Neural cell (in vitro differentiated cells): ENCODE measurements at regions not wholly inside any gene's neighbourhood (a gene's known extent, or its start where the extent isn't known, plus 50 kb on each side); places are given as distances from the start of the nearest gene placed in this dataset.

Experiments
- H2AFZ ChIP-seq: fragments of 200-600, 300-800 bp; sonication (generic), shearing (Covaris generic); 2 replicates; pipeline ENCODE4 v1.6.0; 2014; ENCODE audit warnings: low read depth, mild to moderate bottlenecking, antibody characterized with exemption, low read length, moderate library complexity
- H3F3A ChIP-seq: fragments of 200-600 bp; shearing (Covaris generic); 2 replicates; pipeline ENCODE4 v1.6.1; 2016; ENCODE audit warnings: mild to moderate bottlenecking, moderate library complexity, mixed read lengths, antibody characterized with exemption, low read length; ENCODE audit not compliant: insufficient read depth, poor library complexity, severe bottlenecking
- H3K27ac ChIP-seq: fragments of 200-600, 300-800 bp; sonication (generic), shearing (Covaris generic); 2 replicates; pipeline ENCODE4 v1.5.1; 2014; ENCODE audit warnings: mild to moderate bottlenecking, low read length, moderate library complexity
- H3K27me3 ChIP-seq: fragments of 300-800, 200-600 bp; sonication (generic), shearing (Covaris generic); 2 replicates; pipeline ENCODE4 v1.6.0; 2014; ENCODE audit warnings: mild to moderate bottlenecking, low read depth, low read length, moderate library complexity; ENCODE audit not compliant: insufficient read depth
- H3K36me3 ChIP-seq: fragments of 300-800, 200-600 bp; sonication (generic), shearing (Covaris generic); 2 replicates; pipeline ENCODE4 v1.5.1; 2014; ENCODE audit warnings: mild to moderate bottlenecking, antibody characterized with exemption, low read length, moderate library complexity; ENCODE audit not compliant: insufficient read depth
- H3K4me2 ChIP-seq: fragments of 300-800, 200-600 bp; sonication (generic), shearing (Covaris generic); 2 replicates; pipeline ENCODE4 v1.6.0; 2014; ENCODE audit warnings: mild to moderate bottlenecking, low read length
- H3K4me3 ChIP-seq: fragments of 300-800, 200-600 bp; sonication (generic), shearing (Covaris generic); 2 replicates; pipeline ENCODE4 v1.5.1; 2014; ENCODE audit warnings: mild to moderate bottlenecking, low read length, moderate library complexity
- H3K79me2 ChIP-seq: fragments of 200-600 bp; shearing (Covaris generic); replicated peaks from 2 replicates; pipeline ENCODE4 v1.6.0; 2014; ENCODE audit warnings: mild to moderate bottlenecking, low read length, moderate library complexity; ENCODE audit not compliant: insufficient read depth
- H3K9ac ChIP-seq: fragments of 300-800, 200-600 bp; sonication (generic), shearing (Covaris generic); 2 replicates; pipeline ENCODE4 v1.6.1; 2016; ENCODE audit warnings: mild to moderate bottlenecking, low read length, mixed read lengths
- H3K9me2 ChIP-seq: fragments of 200-600 bp; shearing (Covaris generic); 2 replicates; pipeline ENCODE4 v1.6.1; 2016; ENCODE audit warnings: mild to moderate bottlenecking, low read length, mixed read lengths; ENCODE audit not compliant: insufficient read depth
- H3K9me3 ChIP-seq: fragments of 200-600, 300-800 bp; sonication (generic), shearing (Covaris generic); 2 replicates; pipeline ENCODE4 v1.6.1; 2016; ENCODE audit warnings: mild to moderate bottlenecking, mixed run types, low read length, moderate library complexity, mixed read lengths
- H4K20me1 ChIP-seq: fragments of 200-600 bp; shearing (Covaris generic); 2 replicates; pipeline ENCODE4 v1.6.1; 2016; ENCODE audit warnings: mild to moderate bottlenecking, mixed run types; ENCODE audit not compliant: insufficient read depth
- EP300 ChIP-seq: fragments of 450-650 bp; conservative IDR thresholded peaks from 2 replicates; pipeline ENCODE4 v1.6.1; 2014; ENCODE audit warnings: antibody characterized with exemption, mild to moderate bottlenecking, moderate library complexity; ENCODE audit not compliant: poor library complexity, severe bottlenecking
- EZH2 ChIP-seq: fragments of 200-600, 300-800 bp; shearing (Covaris generic), sonication (generic); IDR thresholded peaks from 2 replicates; pipeline ENCODE4 v1.6.1; 2014; ENCODE audit warnings: antibody characterized with exemption, low read length, borderline replicate concordance, mild to moderate bottlenecking; ENCODE audit not compliant: insufficient read depth, poor library complexity, severe bottlenecking
- MXI1 ChIP-seq: fragments of 450-650 bp; conservative IDR thresholded peaks from 2 replicates; pipeline ENCODE4 v1.6.1; 2014; ENCODE audit warnings: antibody characterized with exemption, mild to moderate bottlenecking; ENCODE audit not compliant: poor library complexity, severe bottlenecking
- POLR2AphosphoS5 ChIP-seq: IDR thresholded peaks from 2 replicates; pipeline ENCODE4 v1.6.1; 2012
- RAD21 ChIP-seq: fragments of 450-650 bp; conservative IDR thresholded peaks from 2 replicates; pipeline ENCODE4 v1.6.1; 2014; ENCODE audit warnings: antibody characterized with exemption, mild to moderate bottlenecking, moderate library complexity
- SMC3 ChIP-seq: fragments of 450-650 bp; conservative IDR thresholded peaks from 2 replicates; pipeline ENCODE4 v1.6.1; 2014; ENCODE audit warnings: antibody characterized with exemption, mild to moderate bottlenecking, moderate library complexity; ENCODE audit not compliant: poor library complexity
- TAF1 ChIP-seq: IDR thresholded peaks from 2 replicates; pipeline ENCODE4 v1.6.1; 2012; ENCODE audit warnings: low read depth
- TF ChIP-seq, protein P1 (sequence below): IDR thresholded peaks from 2 replicates; pipeline ENCODE4 v1.6.1; 2012; ENCODE audit warnings: borderline replicate concordance
- TF ChIP-seq, protein P2 (sequence below): fragments of 450-650 bp; IDR thresholded peaks from 2 replicates; pipeline ENCODE4 v1.5.1; 2014; ENCODE audit warnings: antibody characterized with exemption, mild to moderate bottlenecking, moderate library complexity; ENCODE audit not compliant: poor library complexity, severe bottlenecking

DNA sequence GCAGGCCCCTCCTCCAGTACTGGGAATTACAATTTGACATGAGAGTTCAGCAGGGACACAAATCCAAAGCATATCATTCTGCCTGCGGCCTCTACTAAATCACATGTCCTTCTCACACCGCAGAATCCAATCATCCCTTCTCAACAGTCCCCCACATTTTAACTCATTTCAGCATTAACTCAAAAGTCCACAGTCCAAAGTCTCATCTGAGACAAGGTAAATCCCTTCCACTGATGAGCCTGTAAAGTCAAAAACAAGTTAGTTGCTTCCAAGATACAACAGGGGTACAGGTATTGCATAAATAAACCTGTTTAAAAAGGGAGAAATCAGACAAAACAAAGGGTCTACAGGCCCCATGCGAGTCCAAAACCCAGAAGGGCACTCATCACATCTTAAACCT is 64.0 kb downstream of the EBNA1BP2 start:
- H4K20me1 ChIP-seq: no peaks in the 10 kb centered on the region
- no peak overlapping the region for H3K4me3 ChIP-seq
- H3K27me3 ChIP-seq: no peaks in the 10 kb centered on the region
- H3K27ac ChIP-seq: no peak overlapping the region
- no peaks in the 10 kb centered on the region for H3K36me3 ChIP-seq
- no peak overlapping the region for H2AFZ ChIP-seq
- H3K9me3 ChIP-seq: no peaks in the 10 kb centered on the region
- no peak overlapping the region for H3K9ac ChIP-seq
- TF ChIP-seq EZH2 (no peak), MXI1 (no peak), TAF1 (no peak)
- H3F3A ChIP-seq: no peaks in the 10 kb centered on the region
- H3K9me2 ChIP-seq: no peaks in the 10 kb centered on the region
- H3K79me2 ChIP-seq: no peaks in the 10 kb centered on the region
- H3K4me2 ChIP-seq: no peak overlapping the region

DNA sequence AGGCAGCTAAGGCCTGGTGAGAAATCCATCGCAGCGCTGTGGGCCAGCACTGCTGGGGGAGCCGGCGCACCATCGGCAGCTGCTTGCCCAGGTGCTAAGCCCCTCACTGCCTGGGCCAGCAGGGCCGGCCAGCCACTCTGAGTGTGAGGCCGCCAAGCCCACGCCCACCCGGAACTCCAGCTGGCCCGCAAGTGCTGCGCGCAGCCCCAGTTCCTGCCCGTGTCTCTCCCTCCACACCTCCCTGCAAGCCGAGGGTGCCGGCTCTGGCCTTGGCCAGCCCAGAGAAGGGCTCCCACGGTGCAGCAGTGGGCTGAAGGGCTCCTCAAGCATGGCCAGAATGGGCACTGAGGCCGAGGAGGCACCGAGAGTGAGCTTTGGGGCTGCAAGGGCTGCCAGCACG is 64.4 kb downstream of the EBNA1BP2 start:
- Histone ChIP-seq H3K79me2 (no peaks in the 10 kb centered on the region), H4K20me1 (no peaks in the 10 kb centered on the region), H3K36me3 (no peaks in the 10 kb centered on the region), H3K9me3 (no peaks in the 10 kb centered on the region), H3K27me3 (no peaks in the 10 kb centered on the region), H3F3A (no peaks in the 10 kb centered on the region), H2AFZ (no peak overlapping the region), H3K9me2 (no peaks in the 10 kb centered on the region), H3K9ac (no peak overlapping the region), H3K4me2 (no peak overlapping the region), H3K4me3 (no peak overlapping the region), H3K27ac (no peak overlapping the region)
- TF ChIP-seq POLR2AphosphoS5: no peak
- TF ChIP-seq, protein P1, sequence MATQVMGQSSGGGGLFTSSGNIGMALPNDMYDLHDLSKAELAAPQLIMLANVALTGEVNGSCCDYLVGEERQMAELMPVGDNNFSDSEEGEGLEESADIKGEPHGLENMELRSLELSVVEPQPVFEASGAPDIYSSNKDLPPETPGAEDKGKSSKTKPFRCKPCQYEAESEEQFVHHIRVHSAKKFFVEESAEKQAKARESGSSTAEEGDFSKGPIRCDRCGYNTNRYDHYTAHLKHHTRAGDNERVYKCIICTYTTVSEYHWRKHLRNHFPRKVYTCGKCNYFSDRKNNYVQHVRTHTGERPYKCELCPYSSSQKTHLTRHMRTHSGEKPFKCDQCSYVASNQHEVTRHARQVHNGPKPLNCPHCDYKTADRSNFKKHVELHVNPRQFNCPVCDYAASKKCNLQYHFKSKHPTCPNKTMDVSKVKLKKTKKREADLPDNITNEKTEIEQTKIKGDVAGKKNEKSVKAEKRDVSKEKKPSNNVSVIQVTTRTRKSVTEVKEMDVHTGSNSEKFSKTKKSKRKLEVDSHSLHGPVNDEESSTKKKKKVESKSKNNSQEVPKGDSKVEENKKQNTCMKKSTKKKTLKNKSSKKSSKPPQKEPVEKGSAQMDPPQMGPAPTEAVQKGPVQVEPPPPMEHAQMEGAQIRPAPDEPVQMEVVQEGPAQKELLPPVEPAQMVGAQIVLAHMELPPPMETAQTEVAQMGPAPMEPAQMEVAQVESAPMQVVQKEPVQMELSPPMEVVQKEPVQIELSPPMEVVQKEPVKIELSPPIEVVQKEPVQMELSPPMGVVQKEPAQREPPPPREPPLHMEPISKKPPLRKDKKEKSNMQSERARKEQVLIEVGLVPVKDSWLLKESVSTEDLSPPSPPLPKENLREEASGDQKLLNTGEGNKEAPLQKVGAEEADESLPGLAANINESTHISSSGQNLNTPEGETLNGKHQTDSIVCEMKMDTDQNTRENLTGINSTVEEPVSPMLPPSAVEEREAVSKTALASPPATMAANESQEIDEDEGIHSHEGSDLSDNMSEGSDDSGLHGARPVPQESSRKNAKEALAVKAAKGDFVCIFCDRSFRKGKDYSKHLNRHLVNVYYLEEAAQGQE: no peak
- TF ChIP-seq, protein P2, sequence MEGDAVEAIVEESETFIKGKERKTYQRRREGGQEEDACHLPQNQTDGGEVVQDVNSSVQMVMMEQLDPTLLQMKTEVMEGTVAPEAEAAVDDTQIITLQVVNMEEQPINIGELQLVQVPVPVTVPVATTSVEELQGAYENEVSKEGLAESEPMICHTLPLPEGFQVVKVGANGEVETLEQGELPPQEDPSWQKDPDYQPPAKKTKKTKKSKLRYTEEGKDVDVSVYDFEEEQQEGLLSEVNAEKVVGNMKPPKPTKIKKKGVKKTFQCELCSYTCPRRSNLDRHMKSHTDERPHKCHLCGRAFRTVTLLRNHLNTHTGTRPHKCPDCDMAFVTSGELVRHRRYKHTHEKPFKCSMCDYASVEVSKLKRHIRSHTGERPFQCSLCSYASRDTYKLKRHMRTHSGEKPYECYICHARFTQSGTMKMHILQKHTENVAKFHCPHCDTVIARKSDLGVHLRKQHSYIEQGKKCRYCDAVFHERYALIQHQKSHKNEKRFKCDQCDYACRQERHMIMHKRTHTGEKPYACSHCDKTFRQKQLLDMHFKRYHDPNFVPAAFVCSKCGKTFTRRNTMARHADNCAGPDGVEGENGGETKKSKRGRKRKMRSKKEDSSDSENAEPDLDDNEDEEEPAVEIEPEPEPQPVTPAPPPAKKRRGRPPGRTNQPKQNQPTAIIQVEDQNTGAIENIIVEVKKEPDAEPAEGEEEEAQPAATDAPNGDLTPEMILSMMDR: no peak
- no peak for TF ChIP-seq RAD21
- TF ChIP-seq TAF1: no peak
- TF ChIP-seq EZH2: no peak
- no peak for TF ChIP-seq EP300
- no peak for TF ChIP-seq SMC3
- TF ChIP-seq MXI1: no peak
